HG02885 (cell line): ENCODE measurements at regions not wholly inside any gene's neighbourhood (a gene's known extent, or its start where the extent isn't known, plus 50 kb on each side); places are given as distances from the start of the nearest gene placed in this dataset.

ENCODE experiments used
- ATAC-seq: cut with Tn5 transposase; IDR thresholded peaks from one replicate; pipeline ENCODE4 v1.9.1; 2021; ENCODE audit warnings: mild to moderate bottlenecking; ENCODE audit not compliant: unreplicated experiment, poor library complexity

DNA sequence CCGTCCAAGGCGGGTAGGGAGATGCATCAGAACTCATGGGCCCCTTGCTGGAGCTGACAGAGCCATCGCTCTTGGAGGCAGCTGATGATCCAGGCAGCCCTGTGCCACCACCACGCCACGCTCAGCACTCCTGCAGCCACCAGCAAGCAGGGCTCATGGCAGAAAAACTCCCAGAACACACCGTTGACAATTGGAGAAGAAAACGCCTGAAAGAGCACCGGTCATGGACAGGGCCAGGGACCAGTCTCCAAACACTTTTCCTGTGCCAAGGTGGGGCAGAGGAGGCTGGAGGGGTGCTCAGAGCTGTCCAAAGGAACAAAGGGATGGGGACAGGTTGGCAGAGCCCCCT lies 132.2 kb downstream of the FOXL1 start:
- ATAC-seq, result no peak

DNA sequence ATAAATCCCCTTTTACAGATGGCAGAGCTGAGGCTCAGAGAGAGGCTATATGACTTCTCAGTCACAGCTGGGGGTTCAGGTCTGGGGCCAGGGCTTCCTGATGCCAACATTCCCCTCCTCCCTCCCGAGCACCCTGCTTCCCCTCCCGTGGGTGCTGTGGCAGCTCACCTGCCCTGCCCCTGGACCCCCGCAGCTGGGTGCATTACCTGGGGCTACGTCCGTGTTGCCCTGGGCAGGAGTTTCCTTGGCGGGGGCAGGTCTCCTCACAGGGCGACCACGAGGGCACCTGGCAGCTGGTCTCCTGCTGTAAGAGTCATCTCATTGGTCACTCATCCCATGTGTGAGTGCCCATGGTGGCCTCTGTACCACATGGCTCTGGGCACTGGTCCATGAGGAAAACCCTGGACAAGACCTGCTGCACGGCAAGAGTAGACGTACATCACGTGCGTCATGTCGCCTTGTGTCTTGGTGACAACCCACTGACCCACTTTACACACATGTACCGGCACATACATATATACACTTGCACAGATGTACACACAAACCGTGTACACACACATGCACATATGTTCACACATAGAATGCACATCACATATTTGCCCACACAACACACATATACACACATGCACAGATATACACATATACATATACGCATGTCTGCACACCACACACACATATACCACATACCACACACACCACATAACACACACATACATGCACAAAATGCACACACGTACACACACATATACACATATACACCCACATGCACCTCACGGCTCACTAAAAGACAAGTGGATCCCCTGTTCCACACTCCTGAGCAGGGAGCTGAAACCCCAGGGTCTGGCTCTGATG lies 134.0 kb downstream of the FOXL1 start:
- ATAC-seq, result no peak

- no peak for ATAC-seq
Measured at GRCh38 chr16:86713021-86713631, 134.8 kb downstream of the FOXL1 start.

DNA sequence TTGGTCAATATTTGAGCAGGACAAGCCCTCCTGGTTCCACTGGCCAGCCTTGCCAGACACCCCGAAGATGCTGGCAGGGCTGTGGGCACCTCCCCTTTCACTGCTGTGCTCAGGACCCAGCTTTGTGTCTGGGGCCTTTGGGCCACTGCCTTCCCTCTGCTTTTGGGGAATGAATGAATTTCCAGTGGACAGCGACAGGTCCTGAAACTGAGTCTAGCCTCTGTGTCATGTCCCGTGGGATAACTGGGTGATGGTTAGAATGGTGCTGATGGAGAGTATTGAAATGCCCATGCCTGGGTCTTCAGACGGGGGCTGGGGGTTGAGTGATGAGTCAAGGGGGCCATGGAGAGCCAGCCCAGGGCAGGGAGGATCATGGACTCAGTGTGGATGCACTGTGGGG lies 135.8 kb downstream of the FOXL1 start:
- ATAC-seq, result no peak

- no peak for ATAC-seq
Measured at GRCh38 chr16:86716649-86717048, 138.3 kb downstream of the FOXL1 start.

DNA sequence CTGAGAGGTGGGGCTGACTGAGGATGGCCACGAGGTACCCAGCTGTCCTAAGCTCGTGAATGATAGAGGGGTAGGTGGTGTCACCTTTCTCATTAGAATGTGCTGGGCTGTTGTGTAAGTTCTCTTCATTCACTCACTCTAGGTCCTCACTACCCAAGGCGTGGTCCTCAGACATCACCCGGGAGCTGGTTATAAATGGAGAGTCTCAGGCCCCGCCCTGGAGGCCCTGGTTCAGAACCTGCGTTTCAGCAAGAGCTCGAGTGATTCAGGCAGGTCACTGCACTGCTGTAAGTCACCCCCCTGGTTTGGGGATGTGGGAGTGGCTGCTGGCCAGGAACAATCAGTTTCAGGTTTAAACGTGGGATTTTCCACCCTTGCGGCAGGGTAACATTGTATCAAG lies 139.8 kb downstream of the FOXL1 start:
- no peak for ATAC-seq

DNA sequence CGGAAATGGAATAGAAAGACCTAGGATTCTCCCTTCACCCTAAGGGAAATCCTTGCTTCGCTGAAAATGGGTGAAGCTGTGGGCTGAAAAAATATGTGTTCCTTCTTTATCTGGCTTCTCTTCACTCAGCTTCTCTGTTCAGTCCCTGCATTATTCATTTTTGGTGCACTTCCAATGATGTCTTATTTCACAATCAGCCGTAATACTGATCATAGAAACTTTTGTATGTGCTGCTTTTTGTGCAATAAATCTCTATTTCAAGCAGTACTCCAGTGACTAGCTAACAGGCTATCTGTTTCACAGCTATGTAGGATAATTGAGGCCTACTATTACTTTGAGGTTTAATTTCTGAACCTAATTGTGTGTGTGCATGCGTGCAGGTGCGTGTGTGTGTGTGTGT lies 144.6 kb downstream of the FOXL1 start:
- no peak for ATAC-seq

DNA sequence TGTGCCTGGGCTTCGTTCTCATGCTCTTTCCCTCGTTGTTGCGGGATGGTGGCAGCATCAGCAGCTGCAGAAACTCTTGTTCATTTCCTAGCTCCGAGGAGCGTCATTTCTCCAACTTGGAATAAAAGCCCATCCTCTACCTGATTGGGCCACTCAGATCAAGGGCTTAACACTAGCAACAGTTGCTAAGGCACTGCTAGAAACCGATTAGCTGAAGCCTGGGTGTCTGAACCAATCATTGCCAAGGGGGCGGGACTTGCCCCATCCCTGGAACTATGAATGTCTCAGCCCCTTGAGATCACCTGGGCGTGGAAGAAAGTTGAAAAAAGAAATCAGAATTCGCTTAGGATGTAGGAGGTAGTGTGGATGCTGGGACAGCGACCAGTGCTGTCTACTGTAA lies 145.3 kb downstream of the FOXL1 start:
- ATAC-seq, result no peak

- ATAC-seq, result no peak
Measured at GRCh38 chr16:86725401-86725800, 147.1 kb downstream of the FOXL1 start.

GRCh38 chr16:86726340-86726739 lies 148.0 kb downstream of the FOXL1 start:
- no peak for ATAC-seq

- ATAC-seq, result no peak
Measured at GRCh38 chr16:86727131-86727530, 148.8 kb downstream of the FOXL1 start.

- no peak for ATAC-seq
Measured at GRCh38 chr16:86727632-86728031, 149.3 kb downstream of the FOXL1 start.

- ATAC-seq, result no peak
Measured at GRCh38 chr16:86729686-86730085, 151.3 kb downstream of the FOXL1 start.

DNA sequence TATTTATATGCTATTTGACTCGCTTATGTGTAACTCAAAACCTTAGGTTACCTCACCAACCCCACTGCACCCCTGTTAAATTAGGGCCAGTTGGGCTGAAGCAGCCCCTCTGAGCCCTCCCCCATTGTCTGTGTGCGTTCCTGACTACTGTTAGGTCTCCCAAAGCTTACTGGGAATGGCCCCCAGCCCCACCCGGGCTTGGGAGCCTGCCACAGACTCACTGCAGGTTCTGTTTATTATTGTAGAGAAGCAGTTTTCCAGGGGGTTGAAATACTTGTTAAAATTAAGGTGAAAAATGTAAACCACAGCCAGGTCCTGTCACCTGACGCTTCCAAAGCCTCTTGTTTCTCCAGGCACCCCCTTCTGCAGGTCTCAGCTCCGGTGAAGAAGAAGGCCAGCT lies 151.7 kb downstream of the FOXL1 start:
- no peak for ATAC-seq

DNA sequence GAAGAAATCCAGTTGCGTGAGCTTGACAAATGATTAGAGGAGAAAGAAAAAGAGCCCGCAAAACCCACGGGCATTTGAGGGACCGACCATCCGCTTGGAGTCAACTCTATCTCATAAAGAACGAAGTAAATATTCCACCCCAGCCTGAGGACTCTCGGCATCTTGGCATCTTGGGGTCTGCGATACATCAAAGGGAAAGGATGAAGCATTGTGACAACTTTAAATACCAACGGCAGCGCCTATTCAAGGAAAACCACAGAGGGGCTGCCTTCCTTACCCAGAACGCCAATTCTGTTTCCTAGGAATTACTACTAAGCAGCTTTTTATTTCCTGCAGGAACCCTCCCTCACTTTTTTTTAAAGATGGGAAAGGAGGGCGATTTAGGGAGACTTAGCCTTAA lies 152.2 kb downstream of the FOXL1 start:
- no peak for ATAC-seq

- ATAC-seq, result no peak
Measured at GRCh38 chr16:86732621-86733295, 154.4 kb downstream of the FOXL1 start.

DNA sequence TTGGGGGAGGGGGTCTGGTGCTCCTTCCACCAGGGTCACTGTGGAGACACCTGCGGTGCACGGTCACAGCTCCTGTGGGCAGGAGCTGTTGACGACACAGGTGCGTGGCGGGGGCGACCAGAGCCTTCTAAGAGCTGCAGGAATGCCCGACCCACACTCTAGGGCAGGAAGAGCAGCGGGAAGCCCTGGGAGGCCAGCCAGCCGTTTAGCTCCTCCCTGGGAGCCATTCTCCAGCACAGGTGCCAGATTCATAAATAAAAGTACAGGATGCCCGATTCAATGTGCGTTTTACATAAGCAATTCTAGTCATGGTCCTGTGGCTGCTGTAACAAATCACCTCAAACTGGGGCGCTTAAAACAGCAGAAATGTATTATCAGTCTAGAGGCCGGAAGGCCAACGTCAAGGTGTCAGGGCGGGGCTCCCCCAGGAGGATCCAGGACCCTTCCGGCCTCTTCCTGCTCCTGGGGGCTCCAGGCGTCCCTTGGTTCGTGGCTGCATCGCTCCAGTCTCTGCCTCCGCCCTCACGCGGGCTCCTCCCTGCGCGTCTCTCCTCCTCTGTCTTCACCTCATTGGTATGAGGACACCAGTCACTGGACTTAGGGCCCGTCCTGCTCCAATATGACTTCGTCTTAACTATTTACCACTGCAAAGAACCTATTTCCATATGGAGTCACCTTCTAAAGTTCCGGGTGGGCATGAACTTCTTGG lies 155.4 kb downstream of the FOXL1 start:
- ATAC-seq, result no peak

GRCh38 chr16:86734543-86735460 lies 156.5 kb downstream of the FOXL1 start:
- no peak for ATAC-seq

DNA sequence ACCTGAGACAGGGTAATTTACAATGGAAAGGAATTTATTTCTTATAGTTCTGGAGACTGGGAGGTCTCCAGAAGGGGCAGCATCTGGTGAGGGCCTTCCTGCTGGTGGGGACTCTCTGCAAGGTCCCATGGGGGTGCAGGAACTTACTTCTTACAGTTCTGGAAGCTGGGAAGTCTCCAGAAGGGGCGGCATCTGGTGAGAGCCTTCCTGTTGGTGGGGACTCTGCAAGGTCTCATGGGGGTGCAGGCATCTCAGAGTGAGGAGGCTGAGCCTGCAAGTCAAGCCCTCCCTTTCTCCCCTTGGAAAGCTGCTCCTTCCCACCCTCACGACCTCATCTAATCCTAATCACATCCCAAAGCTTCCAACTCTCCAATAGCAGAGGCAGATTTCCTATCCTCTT lies 157.4 kb downstream of the FOXL1 start:
- no peak for ATAC-seq

- ATAC-seq, result no peak
Measured at GRCh38 chr16:86736502-86736901, 158.2 kb downstream of the FOXL1 start.
